ENCODE measurements at regions not wholly inside any gene's neighbourhood (a gene's known extent, or its start where the extent isn't known, plus 50 kb on each side); places are given as distances from the start of the nearest gene placed in this dataset.

DNA sequence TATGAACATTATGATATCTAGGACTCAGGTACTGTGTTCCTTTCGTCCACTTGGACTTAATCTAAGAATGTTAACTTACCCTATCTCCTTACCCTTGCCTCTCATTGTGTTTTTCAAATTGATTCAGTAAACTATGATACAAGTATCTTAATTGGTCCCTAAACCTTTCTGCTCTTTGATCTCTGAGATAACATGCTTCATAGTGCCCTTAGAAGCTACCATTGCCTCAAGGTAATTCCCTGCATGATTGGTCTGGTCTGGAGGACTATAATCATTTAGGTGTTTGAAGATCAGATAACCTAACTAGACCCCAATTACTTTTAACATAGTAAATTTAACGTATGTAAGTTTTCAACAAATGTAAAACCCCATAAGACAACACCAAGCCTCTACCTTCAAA is 169.9 kb upstream of the NBEA start:
- TF ChIP-seq, protein P1, sequence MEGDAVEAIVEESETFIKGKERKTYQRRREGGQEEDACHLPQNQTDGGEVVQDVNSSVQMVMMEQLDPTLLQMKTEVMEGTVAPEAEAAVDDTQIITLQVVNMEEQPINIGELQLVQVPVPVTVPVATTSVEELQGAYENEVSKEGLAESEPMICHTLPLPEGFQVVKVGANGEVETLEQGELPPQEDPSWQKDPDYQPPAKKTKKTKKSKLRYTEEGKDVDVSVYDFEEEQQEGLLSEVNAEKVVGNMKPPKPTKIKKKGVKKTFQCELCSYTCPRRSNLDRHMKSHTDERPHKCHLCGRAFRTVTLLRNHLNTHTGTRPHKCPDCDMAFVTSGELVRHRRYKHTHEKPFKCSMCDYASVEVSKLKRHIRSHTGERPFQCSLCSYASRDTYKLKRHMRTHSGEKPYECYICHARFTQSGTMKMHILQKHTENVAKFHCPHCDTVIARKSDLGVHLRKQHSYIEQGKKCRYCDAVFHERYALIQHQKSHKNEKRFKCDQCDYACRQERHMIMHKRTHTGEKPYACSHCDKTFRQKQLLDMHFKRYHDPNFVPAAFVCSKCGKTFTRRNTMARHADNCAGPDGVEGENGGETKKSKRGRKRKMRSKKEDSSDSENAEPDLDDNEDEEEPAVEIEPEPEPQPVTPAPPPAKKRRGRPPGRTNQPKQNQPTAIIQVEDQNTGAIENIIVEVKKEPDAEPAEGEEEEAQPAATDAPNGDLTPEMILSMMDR (IDR thresholded peaks at IDR 0.05): no peak
- TF ChIP-seq EZH2 (IDR thresholded peaks at IDR 0.05; ENCODE audit: borderline replicate concordance, insufficient read depth, low read depth, low read length, poor library complexity, severe bottlenecking): no peak
